Neural progenitor cell (in vitro differentiated cells): ENCODE measurements at regions not wholly inside any gene's neighbourhood (a gene's known extent, or its start where the extent isn't known, plus 50 kb on each side); places are given as distances from the start of the nearest gene placed in this dataset.

ENCODE experiments used
- EZH2 ChIP-seq: fragments of 200-600 bp; sonication (generic); IDR thresholded peaks from 2 replicates; pipeline ENCODE4 v1.6.1; 2017; ENCODE audit warnings: antibody characterized with exemption, mild to moderate bottlenecking, moderate library complexity
- EZH2phosphoT487 ChIP-seq: fragments of 200-600 bp; sonication (generic); IDR thresholded peaks from 2 replicates; pipeline ENCODE4 v1.6.1; 2017; ENCODE audit warnings: antibody characterized with exemption

DNA sequence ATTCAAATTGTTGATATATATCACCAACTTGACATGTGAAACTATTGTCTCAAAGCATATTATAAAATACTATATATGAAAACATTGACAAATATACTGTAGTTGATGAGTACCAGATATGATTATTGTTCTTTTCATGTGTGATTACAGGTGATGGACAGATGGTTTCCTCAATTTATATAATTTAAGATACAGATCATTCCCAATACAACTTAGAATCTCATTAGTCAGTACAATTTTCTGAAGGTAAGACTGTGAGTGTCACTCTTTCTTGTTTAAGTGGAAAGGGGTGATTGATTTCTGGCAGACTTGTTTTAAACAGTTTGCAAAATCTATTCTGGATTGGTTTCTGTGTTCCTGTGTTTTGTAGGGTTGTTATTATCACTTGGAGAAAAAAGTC is 498.8 kb downstream of the IRS2 start:
- TF ChIP-seq EZH2 = no peak
- TF ChIP-seq EZH2phosphoT487 = no peak
